ENCODE measurements at regions not wholly inside any gene's neighbourhood (a gene's known extent, or its start where the extent isn't known, plus 50 kb on each side); places are given as distances from the start of the nearest gene placed in this dataset.

DNA sequence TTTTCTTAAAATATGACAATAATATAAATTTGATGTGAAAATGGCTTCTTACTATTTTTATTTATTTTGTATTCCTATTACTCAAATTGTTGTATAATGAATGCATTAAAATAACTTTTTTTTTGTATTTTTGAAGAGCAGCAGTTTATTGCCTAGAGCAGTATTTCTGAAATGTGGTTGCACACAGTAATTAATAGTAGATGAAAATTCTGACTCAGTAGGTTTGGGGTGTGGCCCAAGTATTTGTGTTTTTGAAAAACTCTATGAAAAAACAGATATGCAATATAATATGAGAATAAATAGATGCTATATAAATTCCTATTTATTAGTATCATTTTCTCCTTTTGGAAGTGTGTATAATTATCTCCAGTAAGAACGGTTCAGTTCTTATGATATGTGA is 2225.3 kb upstream of the C9orf72 start:
- no peak for DNase-seq
- in situ Hi-C loops (cut with HindIII; ENCODE audit: low pct_ligation_motif_present, low pct_unique_long_range_greater_than_20kb, low sequenced_read_pairs), result no loop called here

GRCh38 chr9:29799227-29799626 is 2225.9 kb upstream of the C9orf72 start:
- DNase-seq, result no peak
- in situ Hi-C loops (cut with HindIII; ENCODE audit: low pct_ligation_motif_present, low pct_unique_long_range_greater_than_20kb, low sequenced_read_pairs), result no loop called here

DNA sequence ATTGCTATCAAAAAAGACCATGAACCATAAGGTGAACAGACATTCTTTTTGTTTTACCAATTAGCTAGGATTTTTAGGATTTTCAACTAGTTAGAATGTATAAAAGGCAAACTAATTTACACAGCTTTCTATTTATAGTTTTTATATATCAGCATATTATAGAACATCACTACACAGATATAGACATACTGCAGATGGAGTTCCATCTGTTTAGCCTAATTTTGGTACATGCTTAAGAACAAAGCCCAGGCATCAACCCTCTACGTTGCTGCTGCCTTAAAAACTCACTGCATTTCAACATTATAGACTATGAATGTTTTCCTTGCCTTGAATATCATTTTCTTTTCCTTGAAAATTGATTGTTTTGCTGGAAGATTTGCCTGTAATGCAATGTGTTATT is 2227.5 kb upstream of the C9orf72 start:
- no peak for DNase-seq
- in situ Hi-C loops (cut with HindIII; ENCODE audit: low pct_ligation_motif_present, low pct_unique_long_range_greater_than_20kb, low sequenced_read_pairs), result no loop called here

DNA sequence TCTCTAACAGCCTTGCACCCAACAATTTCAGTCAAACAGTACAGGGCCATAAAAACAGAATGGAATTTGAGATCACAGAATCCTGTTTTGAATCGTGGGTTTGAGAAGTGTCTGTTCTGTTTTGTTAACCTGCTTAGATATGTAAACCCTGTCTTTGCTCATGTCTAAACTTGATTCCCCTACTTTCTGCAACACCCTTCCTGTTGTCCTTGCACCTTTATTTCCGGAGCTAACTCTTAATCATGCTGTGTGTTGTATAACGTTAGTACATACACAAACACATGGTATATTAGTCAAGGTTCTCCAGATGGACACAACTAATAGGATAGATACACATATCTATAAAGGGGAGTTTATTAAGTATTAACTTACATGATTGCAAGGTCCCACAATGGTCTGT is 2229.2 kb upstream of the C9orf72 start:
- in situ Hi-C loops (cut with HindIII; ENCODE audit: low pct_ligation_motif_present, low pct_unique_long_range_greater_than_20kb, low sequenced_read_pairs), result no loop called here

GRCh38 chr9:29806937-29807618 is 2233.8 kb upstream of the C9orf72 start:
- no peak for DNase-seq
- in situ Hi-C loops (cut with HindIII; ENCODE audit: low pct_ligation_motif_present, low pct_unique_long_range_greater_than_20kb, low sequenced_read_pairs), result no loop called here

More for the DNA sequence above, 2229.2 kb upstream of the C9orf72 start:
- DNase-seq, result no peak

GRCh38 chr9:29816954-29817703 is 2243.8 kb upstream of the C9orf72 start:
- DNase-seq, result no peak
- in situ Hi-C loops (cut with HindIII; ENCODE audit: low pct_ligation_motif_present, low pct_unique_long_range_greater_than_20kb, low sequenced_read_pairs), result no loop called here

DNA sequence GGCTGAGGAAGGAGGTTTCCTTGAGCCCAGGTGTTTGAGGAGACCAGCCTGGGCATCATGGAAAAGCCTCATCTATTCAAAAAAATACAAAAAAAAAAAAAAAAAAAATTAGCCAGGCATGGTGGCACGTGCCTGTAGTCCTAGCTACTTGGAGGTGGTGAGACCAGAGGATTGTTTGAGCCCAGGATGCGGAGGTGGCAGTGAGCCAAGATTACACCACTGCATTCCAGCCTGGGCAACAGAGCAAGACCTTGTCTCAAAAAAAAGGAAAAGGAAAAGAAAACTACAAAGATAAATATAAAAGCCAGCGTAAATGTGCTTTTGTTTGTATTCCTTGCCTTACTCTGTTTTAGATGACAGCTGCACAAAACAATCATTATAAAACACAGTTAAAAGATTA is 2249.2 kb upstream of the C9orf72 start:
- no peak for DNase-seq
- in situ Hi-C loops (cut with HindIII; ENCODE audit: low pct_ligation_motif_present, low pct_unique_long_range_greater_than_20kb, low sequenced_read_pairs), result no loop called here

- DNase-seq, result no peak
- in situ Hi-C loops (cut with HindIII; ENCODE audit: low pct_ligation_motif_present, low pct_unique_long_range_greater_than_20kb, low sequenced_read_pairs), result no loop called here
Measured at GRCh38 chr9:29826421-29826820, 2253.1 kb upstream of the C9orf72 start.

DNA sequence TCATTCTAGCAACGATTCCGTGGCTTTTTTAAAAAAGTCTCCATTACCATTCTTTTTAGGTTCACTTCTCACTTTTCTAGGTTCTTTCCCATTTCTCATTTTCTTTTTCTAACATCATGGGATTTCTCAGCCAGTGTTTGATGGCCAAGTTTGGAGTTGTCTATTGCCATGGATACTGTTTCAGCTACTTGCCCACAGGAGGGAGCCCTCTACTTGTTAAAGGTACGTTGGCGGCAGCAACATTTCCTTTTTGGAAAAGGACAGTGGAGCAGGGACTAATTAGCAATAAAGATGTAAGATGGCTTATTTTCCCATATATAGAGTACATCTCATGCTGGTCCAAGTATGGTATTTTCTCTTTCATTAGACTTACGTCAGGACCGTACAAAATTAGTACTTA is 2257.5 kb upstream of the C9orf72 start:
- peak; percentile 32 for DNase-seq
- in situ Hi-C loops (cut with HindIII; ENCODE audit: low pct_ligation_motif_present, low pct_unique_long_range_greater_than_20kb, low sequenced_read_pairs), result no loop called here

GRCh38 chr9:29838491-29839020 is 2265.3 kb upstream of the C9orf72 start:
- in situ Hi-C loops (cut with HindIII; ENCODE audit: low pct_ligation_motif_present, low pct_unique_long_range_greater_than_20kb, low sequenced_read_pairs), result no loop called here
- DNase-seq, result no peak

DNA sequence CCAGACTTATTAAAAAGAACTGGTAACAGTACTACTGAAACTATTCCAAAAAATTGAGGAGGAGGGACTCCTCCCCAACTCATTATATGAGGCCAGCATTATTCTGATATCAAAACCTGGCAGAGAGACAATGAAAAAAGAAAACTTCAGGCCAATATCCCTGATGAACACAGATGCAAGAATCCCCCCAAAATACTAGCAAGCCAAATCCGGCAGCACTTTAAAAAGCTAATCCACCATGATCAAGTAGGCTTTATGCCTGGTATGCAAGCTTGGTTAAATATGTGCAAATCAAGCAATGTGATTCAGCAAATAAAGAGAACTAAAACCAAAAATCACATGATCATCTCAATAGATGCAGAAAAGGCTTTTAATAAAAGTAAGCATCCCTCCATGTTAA is 2271.0 kb upstream of the C9orf72 start:
- in situ Hi-C loops (cut with HindIII; ENCODE audit: low pct_ligation_motif_present, low pct_unique_long_range_greater_than_20kb, low sequenced_read_pairs), result no loop called here
- DNase-seq, result no peak

GRCh38 chr9:29850664-29851063 is 2277.4 kb upstream of the C9orf72 start:
- DNase-seq, result no peak
- in situ Hi-C loops (cut with HindIII; ENCODE audit: low pct_ligation_motif_present, low pct_unique_long_range_greater_than_20kb, low sequenced_read_pairs), result no loop called here

GRCh38 chr9:29861803-29862202 is 2288.5 kb upstream of the C9orf72 start:
- DNase-seq, result no peak
- in situ Hi-C loops (cut with HindIII; ENCODE audit: low pct_ligation_motif_present, low pct_unique_long_range_greater_than_20kb, low sequenced_read_pairs), result no loop called here

DNA sequence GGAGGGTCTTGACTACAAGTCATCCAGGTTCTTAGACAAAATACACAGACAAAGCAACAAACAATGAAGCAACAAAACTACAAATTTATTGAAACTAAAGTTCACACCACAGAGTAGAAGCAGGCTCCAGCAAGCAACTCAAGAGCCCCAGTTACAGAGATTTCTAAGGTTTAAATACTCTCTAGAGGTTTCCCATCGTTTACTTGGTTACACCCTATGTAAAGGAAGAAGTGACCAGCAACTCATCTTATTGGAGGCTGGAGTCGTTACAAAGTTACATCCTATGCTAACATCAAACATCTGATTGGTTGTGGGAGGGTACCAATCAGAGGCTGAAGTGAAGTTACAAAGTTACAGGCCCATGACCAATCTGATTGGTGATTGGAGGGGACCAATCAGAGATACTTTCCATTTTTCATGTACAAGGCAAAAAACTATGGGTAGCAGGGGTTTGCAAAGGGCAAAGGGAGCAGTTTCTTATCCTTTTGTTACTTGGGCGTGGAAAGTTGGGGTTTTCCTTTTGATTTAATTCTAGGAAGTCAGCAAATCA is 2292.6 kb upstream of the C9orf72 start:
- DNase-seq, result no peak
- in situ Hi-C loops (cut with HindIII; ENCODE audit: low pct_ligation_motif_present, low pct_unique_long_range_greater_than_20kb, low sequenced_read_pairs), result no loop called here

DNA sequence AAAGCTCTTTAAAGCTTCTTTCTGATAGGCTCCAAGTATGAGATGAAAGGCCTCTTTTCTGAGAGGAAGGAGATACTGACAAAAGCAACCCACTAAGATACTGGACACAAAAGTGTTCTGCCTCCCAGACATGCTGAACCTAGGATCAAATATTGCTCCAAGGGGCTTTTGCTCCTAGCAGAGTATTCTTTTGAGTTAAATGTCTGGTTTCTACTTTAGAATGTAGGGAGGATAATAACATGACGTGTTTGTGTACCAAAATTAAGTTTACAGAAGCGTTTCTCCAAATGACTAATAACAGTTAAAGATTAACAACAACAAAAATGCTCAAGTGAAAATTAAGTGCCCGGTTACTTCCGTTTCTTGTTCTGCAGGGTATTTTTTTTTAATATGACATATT is 2293.3 kb upstream of the C9orf72 start:
- in situ Hi-C loops (cut with HindIII; ENCODE audit: low pct_ligation_motif_present, low pct_unique_long_range_greater_than_20kb, low sequenced_read_pairs), result no loop called here
- no peak for DNase-seq

DNA sequence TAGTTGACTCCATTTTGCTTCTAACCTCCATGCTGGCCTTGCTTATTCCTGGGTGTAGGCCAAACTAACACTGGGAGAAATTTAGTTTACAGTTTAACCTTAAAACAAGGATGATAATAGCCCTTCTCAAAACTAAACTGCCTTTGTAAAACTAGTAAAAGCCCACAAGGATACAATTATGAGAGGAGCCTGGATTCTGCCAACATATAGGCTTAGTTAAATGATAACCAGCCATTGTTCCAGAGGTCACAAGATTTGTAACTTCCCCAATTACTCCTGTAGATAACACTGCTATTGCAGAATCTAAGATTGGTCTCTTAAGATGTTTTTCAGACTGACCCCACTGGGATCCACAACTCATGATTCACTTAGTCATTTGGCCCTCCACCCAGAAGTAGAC is 2300.3 kb upstream of the C9orf72 start:
- DNase-seq, result no peak
- in situ Hi-C loops (cut with HindIII; ENCODE audit: low pct_ligation_motif_present, low pct_unique_long_range_greater_than_20kb, low sequenced_read_pairs), result no loop called here

GRCh38 chr9:29875547-29875946 is 2302.3 kb upstream of the C9orf72 start:
- no peak for DNase-seq
- in situ Hi-C loops (cut with HindIII; ENCODE audit: low pct_ligation_motif_present, low pct_unique_long_range_greater_than_20kb, low sequenced_read_pairs), result no loop called here

DNA sequence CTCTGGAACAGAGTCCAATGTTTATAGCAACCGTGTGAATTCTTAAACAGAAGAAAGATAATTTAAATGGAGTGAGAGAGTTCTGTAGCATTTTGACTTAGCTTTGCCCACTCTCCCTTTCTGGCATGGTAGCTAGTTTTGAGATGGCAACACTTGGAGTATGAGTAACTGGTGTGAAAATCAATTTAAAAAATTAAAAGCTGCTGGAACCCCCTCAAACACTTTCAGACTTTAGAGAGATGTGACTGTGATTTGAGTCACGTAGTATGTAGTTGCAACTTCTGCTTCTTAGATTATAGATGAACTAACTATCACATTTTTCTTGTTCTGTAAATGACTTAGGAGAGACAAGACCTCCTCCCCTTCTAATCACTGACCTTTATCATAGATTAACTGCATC is 2309.5 kb upstream of the C9orf72 start:
- no peak for DNase-seq
- in situ Hi-C loops (cut with HindIII; ENCODE audit: low pct_ligation_motif_present, low pct_unique_long_range_greater_than_20kb, low sequenced_read_pairs), result no loop called here

DNA sequence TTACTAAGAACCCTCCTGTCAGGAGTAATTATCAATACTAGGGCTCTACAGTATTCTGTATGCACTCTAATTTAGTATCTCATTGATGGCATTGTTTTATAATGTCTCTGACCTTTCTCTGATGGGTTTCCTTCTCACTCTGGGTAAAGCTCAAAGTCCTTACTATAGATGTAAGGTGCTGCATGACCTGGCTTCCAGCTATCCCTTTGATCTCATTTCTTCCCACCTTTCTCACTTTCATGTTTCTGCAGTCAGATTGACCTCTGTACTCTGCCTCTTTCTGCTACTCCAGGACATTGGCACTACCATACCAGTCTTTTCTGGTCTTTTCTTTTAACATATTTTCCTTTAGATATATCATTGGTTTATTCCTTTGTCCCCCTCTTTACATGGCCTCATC is 2332.8 kb upstream of the C9orf72 start:
- DNase-seq, result no peak
- in situ Hi-C loops (cut with HindIII; ENCODE audit: low pct_ligation_motif_present, low pct_unique_long_range_greater_than_20kb, low sequenced_read_pairs), result no loop called here

DNA sequence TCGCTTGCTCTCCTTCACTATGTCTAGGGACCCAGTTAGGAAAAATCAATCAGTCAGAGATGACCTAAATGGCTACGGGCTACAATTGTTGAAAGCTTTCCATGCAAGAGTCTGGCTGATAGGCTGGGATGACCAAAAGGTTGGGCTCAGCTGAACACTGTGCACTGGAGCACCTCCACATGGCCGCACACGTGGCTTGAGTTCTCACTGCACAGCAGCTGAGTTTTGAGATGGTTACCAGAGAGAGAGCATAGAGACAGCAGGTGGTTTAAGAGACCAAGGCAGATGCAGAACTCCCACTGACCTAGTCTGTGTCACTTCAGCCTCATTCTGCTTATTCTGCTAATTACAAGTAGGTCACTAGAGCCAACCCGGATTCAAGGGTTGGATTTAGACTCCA is 2354.8 kb upstream of the C9orf72 start:
- in situ Hi-C loops (cut with HindIII; ENCODE audit: low pct_ligation_motif_present, low pct_unique_long_range_greater_than_20kb, low sequenced_read_pairs), result no loop called here
- no peak for DNase-seq

All from ACHN (cell line).